H9 (cell line): ENCODE measurements at regions not wholly inside any gene's neighbourhood (a gene's known extent, or its start where the extent isn't known, plus 50 kb on each side); places are given as distances from the start of the nearest gene placed in this dataset.

Experiments used
- DNase-seq: peaks from one replicate; pipeline ENCODE4 v3.0.0-alpha.2; 2017
- H2AFZ ChIP-seq: one replicate; pipeline ENCODE4 v1.6.1; 2013; ENCODE audit warnings: mild to moderate bottlenecking, low read length, control low read depth, moderate library complexity
- H2AK5ac ChIP-seq: 2 replicates; pipeline ENCODE4 v1.6.1; 2013; ENCODE audit warnings: low read length, control low read depth, mixed read lengths; ENCODE audit not compliant: insufficient read length
- H2BK120ac ChIP-seq: one replicate; pipeline ENCODE4 v1.6.1; 2013; ENCODE audit warnings: low read depth, mild to moderate bottlenecking, low read length, control low read depth, inconsistent platforms; ENCODE audit not compliant: poor library complexity, severe bottlenecking
- H2BK12ac ChIP-seq: 2 replicates; pipeline ENCODE4 v1.6.1; 2013; ENCODE audit warnings: low read length, control low read depth, mixed read lengths, low read depth; ENCODE audit not compliant: insufficient read length
- H2BK15ac ChIP-seq: 2 replicates; pipeline ENCODE4 v1.6.1; 2013; ENCODE audit warnings: low read depth, low read length, control low read depth
- H2BK20ac ChIP-seq: one replicate; pipeline ENCODE4 v1.6.1; 2013; ENCODE audit warnings: low read depth, mild to moderate bottlenecking, low read length, control low read depth, inconsistent platforms; ENCODE audit not compliant: poor library complexity, severe bottlenecking
- H2BK5ac ChIP-seq: 2 replicates; pipeline ENCODE4 v1.6.1; 2013; ENCODE audit warnings: low read length, control low read depth, mixed read lengths; ENCODE audit not compliant: insufficient read length
- H3K14ac ChIP-seq: 2 replicates; pipeline ENCODE4 v1.6.1; 2013; ENCODE audit warnings: low read length, control low read depth; ENCODE audit not compliant: insufficient read depth
- H3K18ac ChIP-seq: 2 replicates; pipeline ENCODE4 v1.6.1; 2013; ENCODE audit warnings: low read depth, mild to moderate bottlenecking, mixed read lengths, low read length, control low read depth; ENCODE audit not compliant: insufficient read length
- H3K23ac ChIP-seq: 2 replicates; pipeline ENCODE4 v1.6.1; 2013; ENCODE audit warnings: low read length, control low read depth, mixed read lengths, low read depth; ENCODE audit not compliant: insufficient read length
- H3K23me2 ChIP-seq: 2 replicates; pipeline ENCODE4 v1.6.1; 2013; ENCODE audit warnings: low read depth, mild to moderate bottlenecking, mixed read lengths, low read length, control low read depth; ENCODE audit not compliant: insufficient read length, poor library complexity, severe bottlenecking
- H3K27ac ChIP-seq: 2 replicates; pipeline ENCODE4 v1.5.1; 2013; ENCODE audit warnings: low read length, control low read depth, mixed read lengths, low read depth; ENCODE audit not compliant: insufficient read length
- H3K27me3 ChIP-seq: 2 replicates; pipeline ENCODE4 v1.6.1; 2013; ENCODE audit warnings: low read length, control low read depth, inconsistent platforms; ENCODE audit not compliant: insufficient read depth
- H3K4ac ChIP-seq: 2 replicates; pipeline ENCODE4 v1.6.1; 2013; ENCODE audit warnings: low read depth, mild to moderate bottlenecking, control low read depth, inconsistent platforms, low read length, moderate library complexity
- H3K4me1 ChIP-seq: 2 replicates; pipeline ENCODE4 v1.6.1; 2013; ENCODE audit warnings: low read length, control low read depth, inconsistent platforms; ENCODE audit not compliant: insufficient read depth
- H3K4me2 ChIP-seq: 2 replicates; pipeline ENCODE4 v1.6.1; 2013; ENCODE audit warnings: low read length, control low read depth, mixed read lengths; ENCODE audit not compliant: insufficient read length, insufficient read depth
- H3K56ac ChIP-seq: 2 replicates; pipeline ENCODE4 v1.6.1; 2013; ENCODE audit warnings: low read depth, mild to moderate bottlenecking, mixed read lengths, low read length, control low read depth; ENCODE audit not compliant: insufficient read length
- H3K79me1 ChIP-seq: 2 replicates; pipeline ENCODE4 v1.6.1; 2013; ENCODE audit warnings: low read depth, mild to moderate bottlenecking, moderate library complexity, low read length, control low read depth, inconsistent platforms; ENCODE audit not compliant: insufficient read depth, poor library complexity, severe bottlenecking
- H3K79me2 ChIP-seq: 2 replicates; pipeline ENCODE4 v1.6.1; 2013; ENCODE audit warnings: low read length, control low read depth, inconsistent platforms; ENCODE audit not compliant: insufficient read depth
- H3K9ac ChIP-seq: 2 replicates; pipeline ENCODE4 v1.6.1; 2013; ENCODE audit warnings: low read length, control low read depth, mixed read lengths; ENCODE audit not compliant: insufficient read length; ENCODE audit errors: extremely low read depth
- H3K9me3 ChIP-seq: one replicate; pipeline ENCODE4 v1.6.1; 2013; ENCODE audit warnings: low read depth, low read length, inconsistent platforms; ENCODE audit not compliant: control insufficient read depth
- H3T11ph ChIP-seq: one replicate; pipeline ENCODE4 v1.6.1; 2013; ENCODE audit warnings: mild to moderate bottlenecking, low read length, control low read depth, inconsistent platforms
- H4K20me1 ChIP-seq: one replicate; pipeline ENCODE4 v1.6.1; 2013; ENCODE audit not compliant: control insufficient read depth, insufficient read length, insufficient read depth
- H4K5ac ChIP-seq: 2 replicates; pipeline ENCODE4 v1.6.1; 2013; ENCODE audit warnings: low read depth, mild to moderate bottlenecking, mixed read lengths, low read length, control low read depth; ENCODE audit not compliant: insufficient read length
- H4K8ac ChIP-seq: replicated peaks from 2 replicates; pipeline ENCODE4 v1.6.1; 2013; ENCODE audit warnings: low read length, control low read depth, mixed read lengths, low read depth; ENCODE audit not compliant: insufficient read length
- H4K91ac ChIP-seq: 2 replicates; pipeline ENCODE4 v1.6.1; 2013; ENCODE audit warnings: low read depth, mild to moderate bottlenecking, moderate library complexity, mixed read lengths, low read length, control low read depth; ENCODE audit not compliant: insufficient read length
- H3K27ac Mint-ChIP-seq, 3 experiments: 2 replicates in 2 of 3; 3 replicates in 1 of 3; pipeline ENCODE4 v1.8.0; 2020 to 2021; ENCODE audit warnings: mixed read lengths in 3 of 3, mild to moderate bottlenecking in 1 of 3, moderate library complexity in 1 of 3
- H3K27me3 Mint-ChIP-seq: 2 replicates; pipeline ENCODE4 v1.8.0; 2021; ENCODE audit warnings: low read depth, mild to moderate bottlenecking, moderate library complexity, mixed read lengths
- H3K36me3 Mint-ChIP-seq, 3 experiments: 2 replicates in 2 of 3; 3 replicates in 1 of 3; pipeline ENCODE4 v1.8.0; 2020 to 2021; ENCODE audit warnings: low read depth in 3 of 3, mixed read lengths in 3 of 3; ENCODE audit not compliant: insufficient read depth in 1 of 3
- H3K4me1 Mint-ChIP-seq, 2 experiments: 2 replicates each; pipeline ENCODE4 v1.8.0; 2020; ENCODE audit warnings: mixed read lengths in 2 of 2
- H3K4me3 Mint-ChIP-seq, 2 experiments: 2 replicates in 1 of 2; 3 replicates in 1 of 2; pipeline ENCODE4 v1.8.0; 2020 to 2021; ENCODE audit warnings: mild to moderate bottlenecking in 2 of 2, mixed read lengths in 2 of 2, moderate library complexity in 1 of 2
- H3K9me3 Mint-ChIP-seq, 2 experiments: 2 replicates in 1 of 2; 3 replicates in 1 of 2; pipeline ENCODE4 v1.8.0; 2020; ENCODE audit warnings: mild to moderate bottlenecking in 2 of 2, mixed read lengths in 2 of 2, moderate library complexity in 1 of 2
- CTCF ChIP-seq: fragments of 200-600 bp; sonication (generic); conservative IDR thresholded peaks from 3 replicates; pipeline ENCODE4 v1.8.0; 2021; ENCODE audit warnings: antibody characterized with exemption, mild to moderate bottlenecking
- WGBS: extraction: QIAGEN DNeasy Blood & Tissue Kit; methylation state at CpG from one replicate; pipeline ENCODE4 v1.1.7; 2013; ENCODE audit warnings: missing lambda C conversion rate, low lambda C conversion rate, mixed read lengths; ENCODE audit not compliant: insufficient read length; ENCODE audit errors: extremely low coverage; 5-methylcytosine and 5-hydroxymethylcytosine counted together

GRCh38 chr22:42217752-42218280 lies 52.6 kb downstream of the TCF20 start:
- H3T11ph ChIP-seq, result no peak overlapping the region
- no peaks in the 10 kb centered on the region; a peak in 1 of 5 replicates for H3K9me3 Mint-ChIP-seq
- peak overlapping the region; percentile 63 to 91 (median 70); a peak in 6 of 7 replicates for H3K27ac Mint-ChIP-seq
- WGBS, result no CpG with 5 or more reads among the region's 4 CpGs
- DNase-seq, result no peak
- H2BK20ac ChIP-seq, result no peak overlapping the region
- H3K27me3 ChIP-seq, result no peaks in the 10 kb centered on the region
- no peaks in the 10 kb centered on the region for H4K20me1 ChIP-seq
- no peak for TF ChIP-seq CTCF
- peaks cover 21% of the 10 kb centered on the region for H3K79me1 ChIP-seq
- H3K4me3 Mint-ChIP-seq, result peak overlapping the region; percentile 13 to 41
- H3K18ac ChIP-seq, result no peak overlapping the region
- H2BK15ac ChIP-seq, result no peak overlapping the region
- H3K56ac ChIP-seq, result no peak overlapping the region
- H3K4me1 Mint-ChIP-seq, result peaks cover 44 to 45% of the 10 kb centered on the region in 2 experiments
- peaks cover 20% of the 10 kb centered on the region for H3K4me1 ChIP-seq
- H4K5ac ChIP-seq, result no peak overlapping the region
- no peak overlapping the region for H2AFZ ChIP-seq
- H3K36me3 Mint-ChIP-seq, result peaks cover 22 to 25% (median 24%) of the 10 kb centered on the region in 3 experiments; a peak in 6 of 7 replicates
- no peak overlapping the region for H3K4ac ChIP-seq
- H4K8ac ChIP-seq, result no peak overlapping the region
- H3K14ac ChIP-seq, result no peak overlapping the region
- no peaks in the 10 kb centered on the region for H3K9me3 ChIP-seq
- no peak overlapping the region for H4K91ac ChIP-seq
- H2BK12ac ChIP-seq, result no peak overlapping the region
- H3K4me2 ChIP-seq, result peak overlapping the region; percentile 5
- H2BK5ac ChIP-seq, result no peak overlapping the region
- no peak overlapping the region for H2AK5ac ChIP-seq
- no peak overlapping the region for H2BK120ac ChIP-seq
- no peak overlapping the region for H3K23ac ChIP-seq
- no peak overlapping the region for H3K27ac ChIP-seq
- peaks cover 15% of the 10 kb centered on the region; the same call in 1 of the 2 replicates for H3K79me2 ChIP-seq
- no peak overlapping the region for H3K9ac ChIP-seq
- peaks cover 2% of the 10 kb centered on the region for H3K23me2 ChIP-seq
- no peaks in the 10 kb centered on the region for H3K27me3 Mint-ChIP-seq
